Gastroesophageal sphincter (tissue), 3 donors: ENCODE measurements at regions not wholly inside any gene's neighbourhood (a gene's known extent, or its start where the extent isn't known, plus 50 kb on each side); places are given as distances from the start of the nearest gene placed in this dataset.

ENCODE experiments used
- CTCF ChIP-seq, 4 experiments: fragments of 200-600 bp in 2 of 4; fragments of 450-650 bp in 2 of 4; sonication (generic) in 1 of 4; IDR thresholded peaks; one replicate each; pipeline ENCODE4 v1.5.1; 2017 to 2019; ENCODE audit warnings: antibody characterized with exemption in 4 of 4, mild to moderate bottlenecking in 2 of 4, moderate library complexity in 2 of 4
- POLR2A ChIP-seq, 2 donors: fragments of 450-650 bp; IDR thresholded peaks; one replicate each; pipeline ENCODE4 v1.6.1; 2017; ENCODE audit warnings: antibody characterized with exemption in 2 of 2, mild to moderate bottlenecking in 2 of 2, moderate library complexity in 1 of 2
- POLR2AphosphoS5 ChIP-seq: sonication (generic); formaldehyde crosslinking; IDR thresholded peaks from one replicate; pipeline ENCODE4 v1.6.1; 2017; ENCODE audit warnings: antibody characterized with exemption

- TF ChIP-seq CTCF (IDR thresholded peaks at IDR 0.05) (no peak), POLR2AphosphoS5 (no peak), POLR2A (IDR thresholded peaks at IDR 0.05) (no peak)
Observed at GRCh38 chr5:111615054-111615453, 102.7 kb upstream of the STARD4 start.
